ENCODE measurements at regions not wholly inside any gene's neighbourhood (a gene's known extent, or its start where the extent isn't known, plus 50 kb on each side); places are given as distances from the start of the nearest gene placed in this dataset.

DNA sequence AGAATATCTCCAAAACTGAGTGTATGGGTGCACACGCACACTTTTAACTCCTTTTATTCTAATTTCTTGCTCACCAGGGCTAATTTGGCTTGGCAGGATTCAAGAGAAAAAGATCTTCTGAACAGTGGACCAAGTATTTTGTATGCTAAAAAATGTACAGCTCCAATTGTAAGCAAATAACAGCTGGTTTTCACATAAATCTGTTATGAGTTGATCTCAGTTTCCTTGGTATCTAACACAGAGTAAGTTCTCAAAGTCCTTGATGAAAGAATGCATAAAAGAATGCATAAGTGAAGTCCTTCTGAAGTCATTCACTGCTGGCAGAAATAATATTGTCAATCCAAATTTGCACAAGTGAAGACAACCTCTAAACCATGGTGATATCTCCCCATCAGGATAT, 213.0 kb downstream of the OMA1 start:
- Histone ChIP-seq H3K4me3 (no peak overlapping the region), H2AFZ (ENCODE audit: low read depth, low read length) (no peak overlapping the region), H4K20me1 (replicated peaks; ENCODE audit: control insufficient read depth, insufficient read depth, low read length) (no peaks in the 10 kb centered on the region), H3K27me3 (ENCODE audit: control insufficient read depth in 2 of 2, insufficient read depth in 2 of 2, low read length in 2 of 2) (no peaks in the 10 kb centered on the region), H3K4me2 (ENCODE audit: insufficient read depth, low read length) (no peak overlapping the region), H3K9me3 (replicated peaks; ENCODE audit: control insufficient read depth, insufficient read depth, low read depth, low read length) (no peaks in the 10 kb centered on the region), H3K36me3 (ENCODE audit: control insufficient read depth, insufficient read depth, low read length) (no peaks in the 10 kb centered on the region), H3K27ac (ENCODE audit: extremely low read depth, low read depth, low read length) (no peak overlapping the region), H3K4me1 (replicated peaks in 1 of 2; ENCODE audit: control insufficient read depth in 2 of 2, insufficient read depth in 2 of 2, low read length in 2 of 2) (no peaks in the 10 kb centered on the region), H3K79me2 (ENCODE audit: control insufficient read depth, insufficient read depth, low read length) (no peaks in the 10 kb centered on the region), H3K9ac (ENCODE audit: insufficient read depth in 1 of 2, low read depth in 2 of 2, low read length in 2 of 2) (no peak overlapping the region), H3K9me1 (ENCODE audit: control insufficient read depth, insufficient read depth, low read length) (no peaks in the 10 kb centered on the region)
- BruUV-seq (replicated peaks): no TSS peak
- FAIRE-seq (no peak), ATAC-seq (no peak), DNase-seq (ENCODE audit: extremely low read depth in 1 of 4, low spot score in 3 of 4) (no peak)
- TF ChIP-seq L3MBTL2 (IDR thresholded peaks at IDR 0.05): no peak
- TF ChIP-seq MXI1 (IDR thresholded peaks at IDR 0.05; ENCODE audit: low read depth, low read length): no peak
- no peak for TF ChIP-seq GMEB1 (CRISPR knock-in tag; IDR thresholded peaks at IDR 0.05)
- CTCF ChIA-PET (ENCODE audit: low intra/inter-chr PET ratio): no interaction called here
- intact Hi-C loops (cut with micrococcal nuclease) (no loop called here), in situ Hi-C loops (cut with MboI) (no loop called here)
- POLR2A ChIA-PET: interaction anchor here (1.1 kb wide), 1 partner anchor 10 kb away, joined by 3 read pairs; no protein-coding TSS in a partner anchor
- 0% methylated on average over 1 of the region's 1 CpG for WGBS (ENCODE audit: insufficient coverage, low coverage, missing lambda C conversion rate)

- ChIA-PET POLR2A (no interaction called here), CTCF (ENCODE audit: low intra/inter-chr PET ratio) (no interaction called here)
- no peak overlapping the region for H3K4me2 ChIP-seq (ENCODE audit: insufficient read depth, low read length)
- H4K20me1 ChIP-seq (replicated peaks; ENCODE audit: control insufficient read depth, insufficient read depth, low read length): no peaks in the 10 kb centered on the region
- H3K36me3 ChIP-seq (ENCODE audit: control insufficient read depth, insufficient read depth, low read length): no peaks in the 10 kb centered on the region
- ATAC-seq: no peak
- DNase-seq (ENCODE audit: extremely low read depth in 1 of 4, low spot score in 3 of 4): no peak
- H3K9me3 ChIP-seq (replicated peaks; ENCODE audit: control insufficient read depth, insufficient read depth, low read depth, low read length): no peaks in the 10 kb centered on the region
- FAIRE-seq: no peak
- BruUV-seq (replicated peaks): no TSS peak
- H2AFZ ChIP-seq (ENCODE audit: low read depth, low read length): no peak overlapping the region
- in situ Hi-C loops (cut with MboI) (no loop called here), intact Hi-C loops (cut with micrococcal nuclease) (no loop called here)
- H3K27ac ChIP-seq (ENCODE audit: extremely low read depth, low read depth, low read length): no peak overlapping the region
- TF ChIP-seq HSF4 (CRISPR knock-in tag; IDR thresholded peaks at IDR 0.05; ENCODE audit: borderline replicate concordance) (no peak), MYBL2 (IDR thresholded peaks at IDR 0.05; ENCODE audit: low read depth) (no peak), MYBL2 (CRISPR knock-in tag; IDR thresholded peaks at IDR 0.05; ENCODE audit: borderline replicate concordance) (no peak), SMARCB1 (IDR thresholded peaks at IDR 0.05; ENCODE audit: insufficient read length, low read depth) (no peak), ZNF717 (CRISPR knock-in tag; IDR thresholded peaks at IDR 0.05) (no peak), USF1 (CRISPR knock-in tag; IDR thresholded peaks at IDR 0.05) (no peak), MTA2 (IDR thresholded peaks at IDR 0.05; ENCODE audit: low read depth) (no peak), SMARCA4 (IDR thresholded peaks at IDR 0.05) (no peak), NBN (IDR thresholded peaks at IDR 0.05; ENCODE audit: low read depth) (no peak)
- no peak overlapping the region for H3K9ac ChIP-seq (ENCODE audit: insufficient read depth in 1 of 2, low read depth in 2 of 2, low read length in 2 of 2)
- H3K4me3 ChIP-seq: no peak overlapping the region
- no peaks in the 10 kb centered on the region for H3K9me1 ChIP-seq (ENCODE audit: control insufficient read depth, insufficient read depth, low read length)
- H3K79me2 ChIP-seq (ENCODE audit: control insufficient read depth, insufficient read depth, low read length): no peaks in the 10 kb centered on the region
- peaks cover 0 to 5% of the 10 kb centered on the region in 2 experiments; a peak in 1 of 5 replicates for H3K27me3 ChIP-seq (ENCODE audit: control insufficient read depth in 2 of 2, insufficient read depth in 2 of 2, low read length in 2 of 2)
- H3K4me1 ChIP-seq (replicated peaks in 1 of 2; ENCODE audit: control insufficient read depth in 2 of 2, insufficient read depth in 2 of 2, low read length in 2 of 2): no peaks in the 10 kb centered on the region
- 0% methylated on average over 1 of the region's 1 CpG for WGBS (ENCODE audit: insufficient coverage, low coverage, missing lambda C conversion rate)
Measured at GRCh38 chr1:58331156-58331555, 215.4 kb downstream of the OMA1 start.

All from K562 (cell line).